ENCODE measurements at regions not wholly inside any gene's neighbourhood (a gene's known extent, or its start where the extent isn't known, plus 50 kb on each side); places are given as distances from the start of the nearest gene placed in this dataset.

- no peak for DNase-seq (ENCODE audit: low spot score)
- FAIRE-seq: no peak
- H3K27ac ChIP-seq (ENCODE audit: extremely low read length, insufficient read depth, low read length): no peak overlapping the region
- ChIA-PET POLR2A (interaction anchor here (1.7 kb wide), 1 partner anchor 33 kb away, joined by 4 read pairs; no protein-coding TSS in a partner anchor), CTCF (ENCODE audit: low intra/inter-chr PET ratio, low total read pairs) (no interaction called here)
- intact Hi-C loops (cut with micrococcal nuclease; ENCODE audit: unreplicated experiment) (no loop called here), in situ Hi-C loops (cut with HindIII; ENCODE audit: extremely low pct_ligation_motif_present, low pct_unique_long_range_greater_than_20kb) (no loop called here)
- no peaks in the 10 kb centered on the region for H4K20me1 ChIP-seq (ENCODE audit: insufficient read depth, low read length)
- 0 out of 2 replicates have a peak, but pooled peaks have one; percentile 15 for TF ChIP-seq ZMYM4 (CRISPR knock-in tag; IDR thresholded peaks at IDR 0.05)
- TF ChIP-seq, protein P1, sequence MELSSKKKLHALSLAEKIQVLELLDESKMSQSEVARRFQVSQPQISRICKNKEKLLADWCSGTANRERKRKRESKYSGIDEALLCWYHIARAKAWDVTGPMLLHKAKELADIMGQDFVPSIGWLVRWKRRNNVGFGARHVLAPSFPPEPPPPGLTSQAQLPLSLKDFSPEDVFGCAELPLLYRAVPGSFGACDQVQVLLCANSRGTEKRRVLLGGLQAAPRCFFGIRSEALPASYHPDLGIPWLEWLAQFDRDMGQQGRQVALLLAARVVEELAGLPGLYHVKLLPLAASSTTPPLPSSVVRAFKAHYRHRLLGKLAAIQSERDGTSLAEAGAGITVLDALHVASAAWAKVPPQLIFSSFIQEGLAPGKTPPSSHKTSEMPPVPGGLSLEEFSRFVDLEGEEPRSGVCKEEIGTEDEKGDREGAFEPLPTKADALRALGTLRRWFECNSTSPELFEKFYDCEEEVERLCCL (CRISPR knock-in tag; IDR thresholded peaks at IDR 0.05; ENCODE audit: borderline replicate concordance): no peak
- H3K4me1 ChIP-seq (ENCODE audit: insufficient read depth, low read length): peaks cover 26% of the 10 kb centered on the region
- H3K4me3 ChIP-seq (replicated peaks in 1 of 3; ENCODE audit: insufficient read depth in 1 of 3, low read depth in 2 of 3, low read length in 3 of 3): no peak overlapping the region
- 83% methylated on average over 4 of the region's 4 CpGs for WGBS (ENCODE audit: low lambda C conversion rate)
- peak overlapping the region; percentile 25 for H2AFZ ChIP-seq (ENCODE audit: low read length)
- BruUV-seq (replicated peaks): no TSS peak
- H3K79me2 ChIP-seq (ENCODE audit: insufficient read depth, low read length): no peaks in the 10 kb centered on the region
- no peaks in the 10 kb centered on the region for H3K27me3 ChIP-seq (ENCODE audit: control insufficient read depth in 1 of 2, insufficient read depth in 2 of 2, low read length in 2 of 2)
- H3K36me3 ChIP-seq (replicated peaks in 1 of 2; ENCODE audit: control insufficient read depth in 1 of 2, insufficient read depth in 2 of 2, low read length in 2 of 2): no peaks in the 10 kb centered on the region
- H3K9ac ChIP-seq (ENCODE audit: insufficient read depth, low read depth, low read length): no peak overlapping the region
- H3K9me3 ChIP-seq (ENCODE audit: low read length): no peaks in the 10 kb centered on the region
- ATAC-seq: no peak
- no peak overlapping the region for H3K4me2 ChIP-seq (ENCODE audit: low read depth, low read length)
Measured at GRCh38 chr2:226511311-226511710, 288.3 kb downstream of the IRS1 start.

DNA sequence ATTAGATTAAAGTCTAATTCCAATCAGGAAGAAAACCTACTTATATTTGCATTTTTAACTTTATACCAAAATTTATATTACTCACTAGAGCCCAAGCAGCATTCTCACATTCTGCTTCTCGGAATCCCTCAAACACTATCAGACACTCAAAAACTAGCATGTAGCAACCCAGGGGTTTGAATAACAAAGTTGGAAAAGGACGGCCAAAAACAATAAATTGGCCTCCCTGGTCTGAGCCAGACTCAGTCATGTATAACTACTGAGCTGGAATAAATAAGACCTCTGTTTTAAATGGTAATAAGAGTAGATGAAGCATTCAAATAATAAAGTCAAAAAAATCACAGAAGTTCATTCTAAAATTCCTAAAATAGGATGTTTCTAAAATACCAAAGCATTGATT lies 290.9 kb downstream of the IRS1 start:
- no TSS peak for BruUV-seq (replicated peaks)
- ATAC-seq (no peak), DNase-seq (ENCODE audit: low spot score) (no peak), FAIRE-seq (no peak)
- POLR2A ChIA-PET: no interaction called here
- 94% methylated on average over 2 of the region's 2 CpGs for WGBS (ENCODE audit: low lambda C conversion rate)
- Histone ChIP-seq H3K9me3 (ENCODE audit: low read length) (no peaks in the 10 kb centered on the region), H4K20me1 (ENCODE audit: insufficient read depth, low read length) (no peaks in the 10 kb centered on the region), H3K4me3 (replicated peaks in 1 of 3; ENCODE audit: insufficient read depth in 1 of 3, low read depth in 2 of 3, low read length in 3 of 3) (no peak overlapping the region), H3K79me2 (ENCODE audit: insufficient read depth, low read length) (no peaks in the 10 kb centered on the region), H3K9ac (ENCODE audit: insufficient read depth, low read depth, low read length) (no peak overlapping the region), H3K36me3 (replicated peaks in 1 of 2; ENCODE audit: control insufficient read depth in 1 of 2, insufficient read depth in 2 of 2, low read length in 2 of 2) (no peaks in the 10 kb centered on the region), H3K27me3 (ENCODE audit: control insufficient read depth in 1 of 2, insufficient read depth in 2 of 2, low read length in 2 of 2) (no peaks in the 10 kb centered on the region), H3K4me1 (ENCODE audit: insufficient read depth, low read length) (peaks cover 6% of the 10 kb centered on the region), H3K4me2 (ENCODE audit: low read depth, low read length) (no peak overlapping the region), H2AFZ (ENCODE audit: low read length) (no peak overlapping the region), H3K27ac (ENCODE audit: extremely low read length, insufficient read depth, low read length) (no peak overlapping the region)
- CTCF ChIA-PET (ENCODE audit: low intra/inter-chr PET ratio, low total read pairs): no interaction called here
- in situ Hi-C loops (cut with HindIII; ENCODE audit: extremely low pct_ligation_motif_present, low pct_unique_long_range_greater_than_20kb): no loop called here
- intact Hi-C loops (cut with micrococcal nuclease; ENCODE audit: unreplicated experiment): no loop called here
- TF ChIP-seq MBD4 (IDR thresholded peaks at IDR 0.05; ENCODE audit: borderline replicate concordance, low read length) (no peak), PHF5A (CRISPR knock-in tag; IDR thresholded peaks at IDR 0.05; ENCODE audit: low read depth, unreplicated experiment) (no peak), NKX3-1 (CRISPR knock-in tag; IDR thresholded peaks at IDR 0.05) (no peak), ELF3 (CRISPR knock-in tag; IDR thresholded peaks at IDR 0.05) (no peak), TAF1 (CRISPR knock-in tag; IDR thresholded peaks at IDR 0.05) (no peak), TOPORS (CRISPR knock-in tag; IDR thresholded peaks at IDR 0.05) (no peak), NFE2 (CRISPR knock-in tag; IDR thresholded peaks at IDR 0.05) (no peak)
- TF ChIP-seq, protein P2, sequence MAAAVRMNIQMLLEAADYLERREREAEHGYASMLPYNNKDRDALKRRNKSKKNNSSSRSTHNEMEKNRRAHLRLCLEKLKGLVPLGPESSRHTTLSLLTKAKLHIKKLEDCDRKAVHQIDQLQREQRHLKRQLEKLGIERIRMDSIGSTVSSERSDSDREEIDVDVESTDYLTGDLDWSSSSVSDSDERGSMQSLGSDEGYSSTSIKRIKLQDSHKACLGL (CRISPR knock-in tag; IDR thresholded peaks at IDR 0.05): no peak
- TF ChIP-seq, protein P3, sequence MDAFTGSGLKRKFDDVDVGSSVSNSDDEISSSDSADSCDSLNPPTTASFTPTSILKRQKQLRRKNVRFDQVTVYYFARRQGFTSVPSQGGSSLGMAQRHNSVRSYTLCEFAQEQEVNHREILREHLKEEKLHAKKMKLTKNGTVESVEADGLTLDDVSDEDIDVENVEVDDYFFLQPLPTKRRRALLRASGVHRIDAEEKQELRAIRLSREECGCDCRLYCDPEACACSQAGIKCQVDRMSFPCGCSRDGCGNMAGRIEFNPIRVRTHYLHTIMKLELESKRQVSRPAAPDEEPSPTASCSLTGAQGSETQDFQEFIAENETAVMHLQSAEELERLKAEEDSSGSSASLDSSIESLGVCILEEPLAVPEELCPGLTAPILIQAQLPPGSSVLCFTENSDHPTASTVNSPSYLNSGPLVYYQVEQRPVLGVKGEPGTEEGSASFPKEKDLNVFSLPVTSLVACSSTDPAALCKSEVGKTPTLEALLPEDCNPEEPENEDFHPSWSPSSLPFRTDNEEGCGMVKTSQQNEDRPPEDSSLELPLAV (CRISPR knock-in tag; conservative IDR thresholded peaks at IDR 0.05; ENCODE audit: low read depth): no peak
- TF ChIP-seq, protein P4, sequence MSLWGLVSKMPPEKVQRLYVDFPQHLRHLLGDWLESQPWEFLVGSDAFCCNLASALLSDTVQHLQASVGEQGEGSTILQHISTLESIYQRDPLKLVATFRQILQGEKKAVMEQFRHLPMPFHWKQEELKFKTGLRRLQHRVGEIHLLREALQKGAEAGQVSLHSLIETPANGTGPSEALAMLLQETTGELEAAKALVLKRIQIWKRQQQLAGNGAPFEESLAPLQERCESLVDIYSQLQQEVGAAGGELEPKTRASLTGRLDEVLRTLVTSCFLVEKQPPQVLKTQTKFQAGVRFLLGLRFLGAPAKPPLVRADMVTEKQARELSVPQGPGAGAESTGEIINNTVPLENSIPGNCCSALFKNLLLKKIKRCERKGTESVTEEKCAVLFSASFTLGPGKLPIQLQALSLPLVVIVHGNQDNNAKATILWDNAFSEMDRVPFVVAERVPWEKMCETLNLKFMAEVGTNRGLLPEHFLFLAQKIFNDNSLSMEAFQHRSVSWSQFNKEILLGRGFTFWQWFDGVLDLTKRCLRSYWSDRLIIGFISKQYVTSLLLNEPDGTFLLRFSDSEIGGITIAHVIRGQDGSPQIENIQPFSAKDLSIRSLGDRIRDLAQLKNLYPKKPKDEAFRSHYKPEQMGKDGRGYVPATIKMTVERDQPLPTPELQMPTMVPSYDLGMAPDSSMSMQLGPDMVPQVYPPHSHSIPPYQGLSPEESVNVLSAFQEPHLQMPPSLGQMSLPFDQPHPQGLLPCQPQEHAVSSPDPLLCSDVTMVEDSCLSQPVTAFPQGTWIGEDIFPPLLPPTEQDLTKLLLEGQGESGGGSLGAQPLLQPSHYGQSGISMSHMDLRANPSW (CRISPR knock-in tag; IDR thresholded peaks at IDR 0.05; ENCODE audit: borderline replicate concordance): no peak
- TF ChIP-seq, protein P5, sequence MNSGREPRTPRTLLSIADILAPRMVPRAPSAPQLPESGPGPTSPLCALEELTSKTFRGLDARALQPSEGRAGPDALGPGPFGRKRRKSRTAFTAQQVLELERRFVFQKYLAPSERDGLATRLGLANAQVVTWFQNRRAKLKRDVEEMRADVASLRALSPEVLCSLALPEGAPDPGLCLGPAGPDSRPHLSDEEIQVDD (CRISPR knock-in tag; IDR thresholded peaks at IDR 0.05; ENCODE audit: borderline replicate concordance): no peak
